Progenitor cell of endocrine pancreas (in vitro differentiated cells): ENCODE measurements at regions not wholly inside any gene's neighbourhood (a gene's known extent, or its start where the extent isn't known, plus 50 kb on each side); places are given as distances from the start of the nearest gene placed in this dataset.
"Not testable (repeated sequence)": the region's sequence is repeated elsewhere in the genome, so short reads cannot be mapped to it uniquely, and the experiment has no call there.

ENCODE experiments used
- DNase-seq: peaks from one replicate; pipeline ENCODE4 v3.0.0; 2021; ENCODE audit warnings: low spot score; ENCODE audit not compliant: unreplicated experiment
- H3K27ac Mint-ChIP-seq: 2 replicates; pipeline ENCODE4 v1.8.0; 2021; ENCODE audit warnings: mild to moderate bottlenecking, moderate library complexity, mixed read lengths
- H3K27me3 Mint-ChIP-seq: 2 replicates; pipeline ENCODE4 v1.8.0; 2021; ENCODE audit warnings: mixed read lengths
- H3K36me3 Mint-ChIP-seq: 2 replicates; pipeline ENCODE4 v1.8.0; 2022; ENCODE audit warnings: mixed read lengths; ENCODE audit not compliant: insufficient read depth
- H3K4me1 Mint-ChIP-seq: 2 replicates; pipeline ENCODE4 v1.8.0; 2021; ENCODE audit warnings: low read depth, mixed read lengths
- H3K4me3 Mint-ChIP-seq: 2 replicates; pipeline ENCODE4 v1.8.0; 2021; ENCODE audit warnings: low read depth, mild to moderate bottlenecking, moderate library complexity, mixed read lengths
- H3K9me3 Mint-ChIP-seq: 2 replicates; pipeline ENCODE4 v1.8.0; 2021; ENCODE audit warnings: low read depth, mixed read lengths
- TF ChIP-seq, protein P1 (sequence below): fragments of 200-600 bp; sonication (generic); IDR thresholded peaks from one replicate; pipeline ENCODE4 v1.5.0; 2021; ENCODE audit warnings: antibody characterized with exemption, mild to moderate bottlenecking; ENCODE audit not compliant: unreplicated experiment

GRCh38 chr4:167897116-167897515 lies 195.2 kb upstream of the ANXA10 start:
- peaks cover 10% of the 10 kb centered on the region for H3K9me3 Mint-ChIP-seq
- peak overlapping the region; percentile 20 for H3K4me3 Mint-ChIP-seq

GRCh38 chr4:167903291-167903721 lies 189.0 kb upstream of the ANXA10 start:
- H3K4me1 Mint-ChIP-seq = no peaks in the 10 kb centered on the region
- TF ChIP-seq, protein P1, sequence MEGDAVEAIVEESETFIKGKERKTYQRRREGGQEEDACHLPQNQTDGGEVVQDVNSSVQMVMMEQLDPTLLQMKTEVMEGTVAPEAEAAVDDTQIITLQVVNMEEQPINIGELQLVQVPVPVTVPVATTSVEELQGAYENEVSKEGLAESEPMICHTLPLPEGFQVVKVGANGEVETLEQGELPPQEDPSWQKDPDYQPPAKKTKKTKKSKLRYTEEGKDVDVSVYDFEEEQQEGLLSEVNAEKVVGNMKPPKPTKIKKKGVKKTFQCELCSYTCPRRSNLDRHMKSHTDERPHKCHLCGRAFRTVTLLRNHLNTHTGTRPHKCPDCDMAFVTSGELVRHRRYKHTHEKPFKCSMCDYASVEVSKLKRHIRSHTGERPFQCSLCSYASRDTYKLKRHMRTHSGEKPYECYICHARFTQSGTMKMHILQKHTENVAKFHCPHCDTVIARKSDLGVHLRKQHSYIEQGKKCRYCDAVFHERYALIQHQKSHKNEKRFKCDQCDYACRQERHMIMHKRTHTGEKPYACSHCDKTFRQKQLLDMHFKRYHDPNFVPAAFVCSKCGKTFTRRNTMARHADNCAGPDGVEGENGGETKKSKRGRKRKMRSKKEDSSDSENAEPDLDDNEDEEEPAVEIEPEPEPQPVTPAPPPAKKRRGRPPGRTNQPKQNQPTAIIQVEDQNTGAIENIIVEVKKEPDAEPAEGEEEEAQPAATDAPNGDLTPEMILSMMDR = no peak
- no peak for DNase-seq
- H3K4me3 Mint-ChIP-seq = no peak overlapping the region
- H3K36me3 Mint-ChIP-seq = no peaks in the 10 kb centered on the region
- H3K9me3 Mint-ChIP-seq = peaks cover 6% of the 10 kb centered on the region
- no peak overlapping the region for H3K27ac Mint-ChIP-seq
- no peaks in the 10 kb centered on the region for H3K27me3 Mint-ChIP-seq

More at GRCh38 chr4:167897116-167897515, 195.2 kb upstream of the ANXA10 start:
- DNase-seq = peak; percentile 18
- TF ChIP-seq, protein P1 = no peak
- Mint-ChIP-seq H3K4me1 (peaks cover 12% of the 10 kb centered on the region), H3K36me3 (peaks cover 3% of the 10 kb centered on the region), H3K27ac (peak overlapping the region; percentile 88), H3K27me3 (no peaks in the 10 kb centered on the region)

- Mint-ChIP-seq H3K4me3 (no peak overlapping the region), H3K36me3 (no peaks in the 10 kb centered on the region), H3K27ac (no peak overlapping the region), H3K4me1 (no peaks in the 10 kb centered on the region), H3K9me3 (no peaks in the 10 kb centered on the region), H3K27me3 (no peaks in the 10 kb centered on the region)
- no peak for DNase-seq
- TF ChIP-seq, protein P1 = no peak
Observed at GRCh38 chr4:167906851-167907250, 185.5 kb upstream of the ANXA10 start.

DNA sequence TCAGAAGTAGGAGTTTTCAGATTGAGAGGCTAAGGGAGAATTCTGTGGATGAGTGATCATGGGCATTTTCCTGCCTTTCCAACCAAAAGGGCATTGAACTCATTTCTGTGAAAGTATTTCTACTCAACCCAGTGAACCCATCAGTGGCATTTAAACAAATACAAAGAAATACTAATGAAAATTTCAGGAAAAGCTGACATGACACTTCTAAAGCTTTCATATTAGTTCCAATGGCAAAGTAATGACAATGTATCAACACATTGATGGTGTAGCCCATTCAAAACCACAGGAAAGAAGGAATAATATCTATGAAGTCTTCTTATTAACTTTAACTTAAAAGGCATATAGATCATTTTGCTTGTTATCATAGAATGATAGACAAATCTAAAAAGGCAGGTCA lies 183.5 kb upstream of the ANXA10 start:
- H3K4me1 Mint-ChIP-seq = no peaks in the 10 kb centered on the region
- TF ChIP-seq, protein P1 = no peak
- no peaks in the 10 kb centered on the region for H3K27me3 Mint-ChIP-seq
- no peak for DNase-seq
- no peak overlapping the region for H3K27ac Mint-ChIP-seq
- no peaks in the 10 kb centered on the region for H3K36me3 Mint-ChIP-seq
- H3K4me3 Mint-ChIP-seq = no peak overlapping the region
- H3K9me3 Mint-ChIP-seq = no peaks in the 10 kb centered on the region

DNA sequence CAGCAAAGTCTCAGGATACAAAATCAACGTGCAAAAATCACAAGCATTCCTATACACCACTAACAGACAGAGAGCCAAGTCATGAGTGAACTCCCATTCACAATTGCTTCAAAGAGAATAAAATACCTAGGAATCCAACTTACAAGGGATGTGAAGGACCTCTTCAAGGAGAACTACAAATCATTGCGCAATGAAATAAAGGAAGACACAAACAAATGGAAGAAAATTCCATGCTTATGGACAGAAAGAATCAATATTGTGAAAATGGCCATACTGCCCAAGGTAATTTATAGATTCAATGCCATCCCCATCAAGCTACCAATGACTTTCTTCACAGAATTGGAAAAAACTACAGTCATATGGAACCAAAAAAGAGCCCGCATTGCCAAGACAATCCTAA lies 179.8 kb upstream of the ANXA10 start:
- DNase-seq, H3K36me3 Mint-ChIP-seq, H3K4me1 Mint-ChIP-seq, H3K27ac Mint-ChIP-seq, H3K4me3 Mint-ChIP-seq, H3K9me3 Mint-ChIP-seq, H3K27me3 Mint-ChIP-seq: not testable (repeated sequence)

GRCh38 chr4:167918077-167918476 lies 174.3 kb upstream of the ANXA10 start:
- TF ChIP-seq, protein P1 = no peak
- peaks cover 18% of the 10 kb centered on the region for H3K9me3 Mint-ChIP-seq
- no peaks in the 10 kb centered on the region for H3K36me3 Mint-ChIP-seq
- H3K27ac Mint-ChIP-seq = no peak overlapping the region
- no peaks in the 10 kb centered on the region for H3K27me3 Mint-ChIP-seq
- no peaks in the 10 kb centered on the region for H3K4me1 Mint-ChIP-seq
- no peak overlapping the region for H3K4me3 Mint-ChIP-seq
- no peak for DNase-seq
